Activated T-helper 1 cell treated with anti-CD3 and anti-CD28 coated beads, Interleukin-12 subunit alpha, Interleukin-12 subunit beta, Interleukin-2, Interleukin-4 antibody, amounts not matched to agents 30 ng/mL and 10 ng/mL and 1 ng/mL, durations not matched to agents 14 hours and 24 hours and 36 hours (primary cell): ENCODE measurements at regions not wholly inside any gene's neighbourhood (a gene's known extent, or its start where the extent isn't known, plus 50 kb on each side); places are given as distances from the start of the nearest gene placed in this dataset.

Experiments
- DNase-seq: peaks from one replicate; pipeline ENCODE4 v3.0.0; 2021; ENCODE audit warnings: low spot score
- H3K27ac Mint-ChIP-seq: one replicate; pipeline ENCODE4 v1.8.0; 2021; ENCODE audit warnings: mild to moderate bottlenecking, mixed read lengths
- H3K27me3 Mint-ChIP-seq: one replicate; pipeline ENCODE4 v1.8.0; 2022; ENCODE audit warnings: mild to moderate bottlenecking, moderate library complexity, mixed read lengths; ENCODE audit not compliant: insufficient read depth
- H3K36me3 Mint-ChIP-seq: one replicate; pipeline ENCODE4 v1.8.0; 2021; ENCODE audit warnings: low read depth, mixed read lengths
- H3K4me1 Mint-ChIP-seq: one replicate; pipeline ENCODE4 v1.8.0; 2021; ENCODE audit warnings: low read depth, mixed read lengths
- H3K4me3 Mint-ChIP-seq: one replicate; pipeline ENCODE4 v1.8.0; 2021; ENCODE audit warnings: mild to moderate bottlenecking, moderate library complexity, mixed read lengths
- H3K9me3 Mint-ChIP-seq: one replicate; pipeline ENCODE4 v1.8.0; 2021; ENCODE audit warnings: mixed read lengths
- intact Hi-C: fragments of 100-400 bp; cut with micrococcal nuclease; formaldehyde crosslinking; loops from one replicate; pipeline ENCODE4 v1.15.1; 2024

GRCh38 chr6:148242180-148242579 lies 100.5 kb upstream of the SASH1 start:
- no peaks in the 10 kb centered on the region for H3K36me3 Mint-ChIP-seq

GRCh38 chr6:148244217-148244935 lies 98.3 kb upstream of the SASH1 start:
- intact Hi-C loops = no loop called here
- Mint-ChIP-seq H3K36me3 (no peaks in the 10 kb centered on the region), H3K4me1 (no peaks in the 10 kb centered on the region), H3K27me3 (peaks cover 14% of the 10 kb centered on the region), H3K9me3 (no peaks in the 10 kb centered on the region), H3K27ac (no peak overlapping the region), H3K4me3 (no peak overlapping the region)
- DNase-seq = no peak

More at GRCh38 chr6:148242180-148242579, 100.5 kb upstream of the SASH1 start:
- Mint-ChIP-seq H3K27me3 (peaks cover 11% of the 10 kb centered on the region), H3K4me1 (no peaks in the 10 kb centered on the region), H3K9me3 (no peaks in the 10 kb centered on the region), H3K4me3 (no peak overlapping the region), H3K27ac (no peak overlapping the region)
- no peak for DNase-seq
- intact Hi-C loops = no loop called here

GRCh38 chr6:148247386-148248063 lies 95.1 kb upstream of the SASH1 start:
- no peaks in the 10 kb centered on the region for H3K36me3 Mint-ChIP-seq
- H3K9me3 Mint-ChIP-seq = no peaks in the 10 kb centered on the region
- peaks cover 10% of the 10 kb centered on the region for H3K27me3 Mint-ChIP-seq
- intact Hi-C loops = no loop called here
- H3K27ac Mint-ChIP-seq = no peak overlapping the region
- H3K4me1 Mint-ChIP-seq = no peaks in the 10 kb centered on the region
- DNase-seq = no peak
- H3K4me3 Mint-ChIP-seq = no peak overlapping the region

GRCh38 chr6:148249160-148249559 lies 93.5 kb upstream of the SASH1 start:
- Mint-ChIP-seq H3K9me3 (no peaks in the 10 kb centered on the region), H3K4me1 (no peaks in the 10 kb centered on the region), H3K4me3 (no peak overlapping the region), H3K27me3 (peaks cover 12% of the 10 kb centered on the region), H3K27ac (no peak overlapping the region), H3K36me3 (no peaks in the 10 kb centered on the region)
- no peak for DNase-seq
- intact Hi-C loops = no loop called here

GRCh38 chr6:148249679-148250375 lies 92.8 kb upstream of the SASH1 start:
- Mint-ChIP-seq H3K4me1 (no peaks in the 10 kb centered on the region), H3K36me3 (no peaks in the 10 kb centered on the region), H3K27ac (no peak overlapping the region), H3K27me3 (peaks cover 13% of the 10 kb centered on the region), H3K9me3 (no peaks in the 10 kb centered on the region), H3K4me3 (no peak overlapping the region)
- no peak for DNase-seq
- intact Hi-C loops = loop anchor here (5.0 kb wide), 1 partner anchor 627 kb away; no protein-coding TSS in a partner anchor

- no peak for DNase-seq
- H3K36me3 Mint-ChIP-seq = no peaks in the 10 kb centered on the region
- H3K9me3 Mint-ChIP-seq = no peaks in the 10 kb centered on the region
- intact Hi-C loops = loop anchor here (1.0 to 5.0 kb wide), 2 partner anchors 74 to 626 kb away; no protein-coding TSS in a partner anchor
- no peak overlapping the region for H3K27ac Mint-ChIP-seq
- H3K27me3 Mint-ChIP-seq = peaks cover 9% of the 10 kb centered on the region
- no peak overlapping the region for H3K4me3 Mint-ChIP-seq
- H3K4me1 Mint-ChIP-seq = no peaks in the 10 kb centered on the region
Observed at GRCh38 chr6:148250975-148251685, 91.5 kb upstream of the SASH1 start.

- H3K9me3 Mint-ChIP-seq = no peaks in the 10 kb centered on the region
- no peaks in the 10 kb centered on the region for H3K4me1 Mint-ChIP-seq
- H3K36me3 Mint-ChIP-seq = no peaks in the 10 kb centered on the region
- no peak overlapping the region for H3K4me3 Mint-ChIP-seq
- no peak for DNase-seq
- no peak overlapping the region for H3K27ac Mint-ChIP-seq
- intact Hi-C loops = loop anchor here (1.0 to 5.0 kb wide), 2 partner anchors 75 to 625 kb away; no protein-coding TSS in a partner anchor
- peaks cover 6% of the 10 kb centered on the region for H3K27me3 Mint-ChIP-seq
Observed at GRCh38 chr6:148251891-148252290, 90.7 kb upstream of the SASH1 start.

- no peak overlapping the region for H3K27ac Mint-ChIP-seq
- intact Hi-C loops = no loop called here
Observed at GRCh38 chr6:148257810-148258209, 84.8 kb upstream of the SASH1 start.

GRCh38 chr6:148258868-148259267 lies 83.8 kb upstream of the SASH1 start:
- no peaks in the 10 kb centered on the region for H3K36me3 Mint-ChIP-seq
- no peak overlapping the region for H3K4me3 Mint-ChIP-seq
- intact Hi-C loops = no loop called here
- H3K4me1 Mint-ChIP-seq = no peaks in the 10 kb centered on the region
- no peak overlapping the region for H3K27ac Mint-ChIP-seq
- no peak for DNase-seq
- no peaks in the 10 kb centered on the region for H3K9me3 Mint-ChIP-seq
- peaks cover 6% of the 10 kb centered on the region for H3K27me3 Mint-ChIP-seq

More at GRCh38 chr6:148257810-148258209, 84.8 kb upstream of the SASH1 start:
- Mint-ChIP-seq H3K36me3 (no peaks in the 10 kb centered on the region), H3K27me3 (peaks cover 5% of the 10 kb centered on the region), H3K4me1 (no peaks in the 10 kb centered on the region), H3K4me3 (no peak overlapping the region), H3K9me3 (no peaks in the 10 kb centered on the region)
- DNase-seq = no peak

GRCh38 chr6:148261470-148261869 lies 81.2 kb upstream of the SASH1 start:
- intact Hi-C loops = no loop called here
- DNase-seq = no peak
- no peaks in the 10 kb centered on the region for H3K36me3 Mint-ChIP-seq
- no peaks in the 10 kb centered on the region for H3K9me3 Mint-ChIP-seq
- no peaks in the 10 kb centered on the region for H3K4me1 Mint-ChIP-seq
- H3K27me3 Mint-ChIP-seq = peaks cover 4% of the 10 kb centered on the region
- no peak overlapping the region for H3K27ac Mint-ChIP-seq
- H3K4me3 Mint-ChIP-seq = no peak overlapping the region

- H3K4me3 Mint-ChIP-seq = no peak overlapping the region
- H3K36me3 Mint-ChIP-seq = no peaks in the 10 kb centered on the region
- H3K27ac Mint-ChIP-seq = no peak overlapping the region
- H3K27me3 Mint-ChIP-seq = peaks cover 4% of the 10 kb centered on the region
- DNase-seq = no peak
- intact Hi-C loops = no loop called here
- H3K9me3 Mint-ChIP-seq = no peaks in the 10 kb centered on the region
- no peaks in the 10 kb centered on the region for H3K4me1 Mint-ChIP-seq
Observed at GRCh38 chr6:148263010-148263409, 79.6 kb upstream of the SASH1 start.

GRCh38 chr6:148263961-148264360 lies 78.7 kb upstream of the SASH1 start:
- Mint-ChIP-seq H3K9me3 (no peaks in the 10 kb centered on the region), H3K27ac (no peak overlapping the region), H3K27me3 (peaks cover 4% of the 10 kb centered on the region), H3K4me1 (no peaks in the 10 kb centered on the region), H3K4me3 (no peak overlapping the region), H3K36me3 (no peaks in the 10 kb centered on the region)
- intact Hi-C loops = no loop called here
- DNase-seq = no peak
